Stimulated activated naive CD8-positive, alpha-beta T cell treated with anti-CD3 and anti-CD28 coated beads, Interleukin-15, amount 100 ng/mL, for 72 hours (primary cell): ENCODE measurements at regions not wholly inside any gene's neighbourhood (a gene's known extent, or its start where the extent isn't known, plus 50 kb on each side); places are given as distances from the start of the nearest gene placed in this dataset.

Experiments used
- ATAC-seq: fragments of 150-1000 bp; cut with Tn5 transposase; 2 replicates; pipeline ENCODE4 v1.10.0; 2021; ENCODE audit warnings: mild to moderate bottlenecking, moderate library complexity
- DNase-seq, 2 donors: peaks; one replicate each; pipeline ENCODE4 v3.0.0; 2021 to 2022
- H3K27ac Mint-ChIP-seq, 2 donors: one replicate each; pipeline ENCODE4 v1.8.0; 2022; ENCODE audit warnings: mild to moderate bottlenecking in 2 of 2, mixed read lengths in 2 of 2, moderate library complexity in 2 of 2
- H3K27me3 Mint-ChIP-seq: one replicate; pipeline ENCODE4 v1.8.0; 2022; ENCODE audit warnings: mixed read lengths
- H3K4me1 Mint-ChIP-seq: one replicate; pipeline ENCODE4 v1.8.0; 2022; ENCODE audit warnings: mild to moderate bottlenecking, mixed read lengths
- H3K4me3 Mint-ChIP-seq, 2 donors: one replicate each; pipeline ENCODE4 v1.8.0; 2022; ENCODE audit warnings: mild to moderate bottlenecking in 2 of 2, mixed read lengths in 2 of 2, moderate library complexity in 1 of 2
- H3K9me3 Mint-ChIP-seq, 2 donors: one replicate each; pipeline ENCODE4 v1.8.0; 2022; ENCODE audit warnings: mixed read lengths in 2 of 2

- no peaks in the 10 kb centered on the region for H3K27me3 Mint-ChIP-seq
- no peak for ATAC-seq
- no peak overlapping the region for H3K27ac Mint-ChIP-seq
- DNase-seq = no peak
- H3K4me3 Mint-ChIP-seq = no peak overlapping the region
- H3K4me1 Mint-ChIP-seq = no peaks in the 10 kb centered on the region
- peaks cover 0 to 7% of the 10 kb centered on the region in 2 donors for H3K9me3 Mint-ChIP-seq
These were observed 358.5 kb upstream of the ERCC4 start for GRCh38 chr16:13561291-13562070.

GRCh38 chr16:13568803-13569202 is 351.2 kb upstream of the ERCC4 start:
- Mint-ChIP-seq H3K27me3 (no peaks in the 10 kb centered on the region), H3K27ac (no peak overlapping the region), H3K4me1 (no peaks in the 10 kb centered on the region), H3K4me3 (no peak overlapping the region), H3K9me3 (peaks cover 0 to 11% of the 10 kb centered on the region in 2 donors)
- DNase-seq (no peak), ATAC-seq (no peak)

GRCh38 chr16:13569986-13570385 is 350.0 kb upstream of the ERCC4 start:
- Mint-ChIP-seq H3K4me1 (no peaks in the 10 kb centered on the region), H3K27ac (no peak overlapping the region), H3K9me3 (peaks cover 0 to 11% of the 10 kb centered on the region in 2 donors), H3K27me3 (no peaks in the 10 kb centered on the region), H3K4me3 (no peak overlapping the region)
- no peak for DNase-seq
- no peak for ATAC-seq

GRCh38 chr16:13571036-13571435 is 348.9 kb upstream of the ERCC4 start:
- Mint-ChIP-seq H3K27me3 (no peaks in the 10 kb centered on the region), H3K27ac (no peak overlapping the region), H3K4me3 (no peak overlapping the region), H3K4me1 (no peaks in the 10 kb centered on the region), H3K9me3 (peaks cover 0 to 11% of the 10 kb centered on the region in 2 donors)
- ATAC-seq = no peak
- no peak for DNase-seq

GRCh38 chr16:13573903-13574302 is 346.1 kb upstream of the ERCC4 start:
- H3K4me1 Mint-ChIP-seq = no peaks in the 10 kb centered on the region
- no peak overlapping the region for H3K27ac Mint-ChIP-seq
- H3K9me3 Mint-ChIP-seq = peaks cover 0 to 11% of the 10 kb centered on the region in 2 donors
- H3K4me3 Mint-ChIP-seq = no peak overlapping the region
- no peaks in the 10 kb centered on the region for H3K27me3 Mint-ChIP-seq
- ATAC-seq (no peak), DNase-seq (no peak)

GRCh38 chr16:13586051-13586450 is 333.9 kb upstream of the ERCC4 start:
- Mint-ChIP-seq H3K27me3 (no peaks in the 10 kb centered on the region), H3K4me3 (no peak overlapping the region), H3K4me1 (no peaks in the 10 kb centered on the region), H3K9me3 (peaks cover 0 to 5% of the 10 kb centered on the region in 2 donors), H3K27ac (no peak overlapping the region)
- ATAC-seq (no peak), DNase-seq (no peak)

- Mint-ChIP-seq H3K4me3 (no peak overlapping the region), H3K27ac (no peak overlapping the region), H3K27me3 (no peaks in the 10 kb centered on the region), H3K9me3 (peaks cover 0 to 7% of the 10 kb centered on the region in 2 donors), H3K4me1 (no peaks in the 10 kb centered on the region)
- DNase-seq (no peak), ATAC-seq (no peak)
These were observed 332.8 kb upstream of the ERCC4 start for GRCh38 chr16:13587181-13587580.

GRCh38 chr16:13594823-13595222 is 325.1 kb upstream of the ERCC4 start:
- ATAC-seq = no peak
- Mint-ChIP-seq H3K4me3 (no peak overlapping the region), H3K9me3 (peaks cover 0 to 11% of the 10 kb centered on the region in 2 donors)

GRCh38 chr16:13606804-13607203 is 313.1 kb upstream of the ERCC4 start:
- H3K4me1 Mint-ChIP-seq = no peaks in the 10 kb centered on the region
- H3K4me3 Mint-ChIP-seq = no peak overlapping the region
- peaks cover 0 to 8% of the 10 kb centered on the region in 2 donors for H3K9me3 Mint-ChIP-seq
- no peak overlapping the region for H3K27ac Mint-ChIP-seq
- ATAC-seq = no peak
- H3K27me3 Mint-ChIP-seq = no peaks in the 10 kb centered on the region
- DNase-seq = no peak

More at GRCh38 chr16:13594823-13595222, 325.1 kb upstream of the ERCC4 start:
- no peaks in the 10 kb centered on the region for H3K27me3 Mint-ChIP-seq
- no peaks in the 10 kb centered on the region for H3K4me1 Mint-ChIP-seq
- no peak for DNase-seq
- H3K27ac Mint-ChIP-seq = no peak overlapping the region

- Mint-ChIP-seq H3K9me3 (peaks cover 0 to 8% of the 10 kb centered on the region in 2 donors), H3K4me1 (no peaks in the 10 kb centered on the region), H3K27ac (peak overlapping the region in 1 of 2 donors; percentile 48), H3K4me3 (no peak overlapping the region), H3K27me3 (no peaks in the 10 kb centered on the region)
- ATAC-seq = no peak
- no peak for DNase-seq
These were observed 312.7 kb upstream of the ERCC4 start for GRCh38 chr16:13607289-13607688.

GRCh38 chr16:13611596-13611995 is 308.4 kb upstream of the ERCC4 start:
- ATAC-seq (no peak), DNase-seq (no peak)
- no peak overlapping the region for H3K4me3 Mint-ChIP-seq
- H3K27me3 Mint-ChIP-seq = no peaks in the 10 kb centered on the region
- H3K27ac Mint-ChIP-seq = no peak overlapping the region
- no peaks in the 10 kb centered on the region for H3K4me1 Mint-ChIP-seq
- H3K9me3 Mint-ChIP-seq = peaks cover 3 to 25% of the 10 kb centered on the region in 2 donors

- no peak overlapping the region for H3K27ac Mint-ChIP-seq
- no peak for DNase-seq
- no peak overlapping the region for H3K4me3 Mint-ChIP-seq
- H3K27me3 Mint-ChIP-seq = no peaks in the 10 kb centered on the region
- no peaks in the 10 kb centered on the region for H3K4me1 Mint-ChIP-seq
- peaks cover 3 to 17% of the 10 kb centered on the region in 2 donors for H3K9me3 Mint-ChIP-seq
- ATAC-seq = no peak
These were observed 307.3 kb upstream of the ERCC4 start for GRCh38 chr16:13612623-13613022.

- peaks cover 3 to 17% of the 10 kb centered on the region in 2 donors for H3K9me3 Mint-ChIP-seq
- ATAC-seq = no peak
- H3K4me3 Mint-ChIP-seq = no peak overlapping the region
- no peaks in the 10 kb centered on the region for H3K4me1 Mint-ChIP-seq
- no peak overlapping the region for H3K27ac Mint-ChIP-seq
- no peaks in the 10 kb centered on the region for H3K27me3 Mint-ChIP-seq
- no peak for DNase-seq
These were observed 306.8 kb upstream of the ERCC4 start for GRCh38 chr16:13613165-13613564.

- Mint-ChIP-seq H3K9me3 (no peaks in the 10 kb centered on the region), H3K4me1 (no peaks in the 10 kb centered on the region), H3K4me3 (no peak overlapping the region), H3K27ac (no peak overlapping the region), H3K27me3 (no peaks in the 10 kb centered on the region)
- ATAC-seq (no peak), DNase-seq (no peak)
These were observed 298.3 kb upstream of the ERCC4 start for GRCh38 chr16:13621639-13622038.

- DNase-seq (no peak), ATAC-seq (no peak)
- Mint-ChIP-seq H3K9me3 (no peaks in the 10 kb centered on the region), H3K27ac (no peak overlapping the region), H3K4me3 (no peak overlapping the region), H3K27me3 (no peaks in the 10 kb centered on the region), H3K4me1 (no peaks in the 10 kb centered on the region)
These were observed 291.8 kb upstream of the ERCC4 start for GRCh38 chr16:13628156-13628555.

GRCh38 chr16:13629704-13630103 is 290.2 kb upstream of the ERCC4 start:
- ATAC-seq (no peak), DNase-seq (no peak)
- H3K4me3 Mint-ChIP-seq = no peak overlapping the region
- H3K27me3 Mint-ChIP-seq = no peaks in the 10 kb centered on the region
- no peak overlapping the region for H3K27ac Mint-ChIP-seq
- H3K4me1 Mint-ChIP-seq = no peaks in the 10 kb centered on the region
- H3K9me3 Mint-ChIP-seq = no peaks in the 10 kb centered on the region

GRCh38 chr16:13630374-13630773 is 289.6 kb upstream of the ERCC4 start:
- no peak overlapping the region for H3K27ac Mint-ChIP-seq
- no peaks in the 10 kb centered on the region for H3K27me3 Mint-ChIP-seq
- ATAC-seq (no peak), DNase-seq (no peak)
- no peaks in the 10 kb centered on the region for H3K9me3 Mint-ChIP-seq
- H3K4me3 Mint-ChIP-seq = no peak overlapping the region
- no peaks in the 10 kb centered on the region for H3K4me1 Mint-ChIP-seq
